GM12878 (cell line): ENCODE measurements at regions not wholly inside any gene's neighbourhood (a gene's known extent, or its start where the extent isn't known, plus 50 kb on each side); places are given as distances from the start of the nearest gene placed in this dataset.

Source experiments
- ATAC-seq: fragments of 200-7000 bp; cut with Tn5 transposase; 3 replicates; pipeline ENCODE4 v1.9.1; 2020; ENCODE audit warnings: mild to moderate bottlenecking, moderate library complexity
- BruUV-seq: library from RNA; stranded (reverse); fragments of 400-500 nt; replicated peaks from 2 replicates; lab custom pipeline; 2021; lab: Mats Ljungman, UMichigan
- CTCF ChIA-PET: fragments of 300-600 bp; sonication (Branson Sonifier 250); formaldehyde crosslinking; extraction: SDS; loops from one replicate; lab custom pipeline; 2021; ENCODE audit warnings: inconsistent platforms; lab: Yijun Ruan, JAX
- POLR2A ChIA-PET: fragments of 350-600 bp; formaldehyde crosslinking; extraction: SDS; loops from one replicate; lab custom pipeline; 2021; ENCODE audit warnings: inconsistent platforms; lab: Charles Lee
- RAD21 ChIA-PET: fragments of 300-600 bp; sonication (Branson Sonifier 250); formaldehyde crosslinking; loops from one replicate; lab custom pipeline; 2023; ENCODE audit warnings: antibody characterized with exemption; ENCODE audit not compliant: unreplicated experiment; lab: Charles Lee
- SMC1A ChIA-PET: fragments of 300-600 bp; sonication (Branson Sonifier 250); formaldehyde crosslinking; loops from one replicate; lab custom pipeline; 2023; ENCODE audit not compliant: unreplicated experiment, uncharacterized antibody; lab: Charles Lee
- DNase-seq: peaks from one replicate; pipeline ENCODE4 v3.0.0-alpha.2; 2011; ENCODE audit warnings: low read depth, low spot score
- FAIRE-seq: peaks from 3 replicates; lab custom pipeline; 2011; peaks lifted over from hg19 to GRCh38; lab: Jason Lieb, UNC
- H2AFZ ChIP-seq: 2 replicates; pipeline ENCODE4 v1.6.0; 2011; ENCODE audit warnings: low read depth, low read length, control low read depth; ENCODE audit not compliant: control insufficient read depth
- H3K27ac ChIP-seq: 2 replicates; pipeline ENCODE4 v1.5.1; 2011; ENCODE audit warnings: control low read depth; ENCODE audit not compliant: control insufficient read depth, insufficient read depth
- H3K27me3 ChIP-seq, 2 experiments: replicated peaks in 1 of 2; 2 replicates each; pipeline versions ENCODE4 v1.6.0 to v1.6.1; 2011; ENCODE audit warnings: low read length in 1 of 2; ENCODE audit not compliant: control insufficient read depth in 2 of 2, insufficient read depth in 2 of 2
- H3K36me3 ChIP-seq, 2 experiments: 2 replicates each; pipeline ENCODE4 v1.5.1; 2011; ENCODE audit warnings: low read length in 1 of 2; ENCODE audit not compliant: control insufficient read depth in 2 of 2, insufficient read depth in 2 of 2
- H3K4me1 ChIP-seq: 2 replicates; pipeline ENCODE4 v1.6.1; 2011; ENCODE audit warnings: mild to moderate bottlenecking, low read length, moderate library complexity, mixed read lengths; ENCODE audit not compliant: control insufficient read depth, insufficient read depth
- H3K4me2 ChIP-seq: 2 replicates; pipeline ENCODE4 v1.6.0; 2011; ENCODE audit warnings: control low read depth; ENCODE audit not compliant: control insufficient read depth, insufficient read depth
- H3K4me3 ChIP-seq: fragments of 200-600 bp; sonication (generic); 2 replicates; pipeline ENCODE4 v1.5.1; 2016
- H3K79me2 ChIP-seq: 2 replicates; pipeline ENCODE4 v1.6.0; 2011; ENCODE audit warnings: low read length; ENCODE audit not compliant: control insufficient read depth, insufficient read depth
- H3K9ac ChIP-seq: 2 replicates; pipeline ENCODE4 v1.8.0; 2011; ENCODE audit warnings: low read length, control low read depth, mixed read lengths; ENCODE audit not compliant: control insufficient read depth, insufficient read depth
- H3K9me3 ChIP-seq: replicated peaks from 3 replicates; pipeline ENCODE4 v1.5.1; 2011; ENCODE audit warnings: mild to moderate bottlenecking, low read length; ENCODE audit not compliant: control insufficient read depth, insufficient read depth
- H4K20me1 ChIP-seq: 2 replicates; pipeline ENCODE4 v1.6.0; 2011; ENCODE audit not compliant: control insufficient read depth, insufficient read depth
- CREM ChIP-seq: IDR thresholded peaks from 2 replicates; pipeline ENCODE4 v1.6.1; 2014; ENCODE audit warnings: antibody characterized with exemption, low read depth
- CUX1 ChIP-seq: IDR thresholded peaks from 2 replicates; pipeline ENCODE4 v1.6.1; 2012; ENCODE audit warnings: improper control_type of control experiment, low read depth, low read length; ENCODE audit not compliant: insufficient replicate concordance
- GATAD2B ChIP-seq: fragments of 450-650 bp; conservative IDR thresholded peaks from 2 replicates; pipeline ENCODE4 v1.6.1; 2017; ENCODE audit warnings: low read depth, mild to moderate bottlenecking, moderate library complexity
- KAT2A ChIP-seq: conservative IDR thresholded peaks from 2 replicates; pipeline ENCODE4 v1.6.1; 2011; ENCODE audit warnings: low read depth, low read length; ENCODE audit not compliant: control insufficient read depth
- KDM1A ChIP-seq: fragments of 200-600 bp; sonication (generic); IDR thresholded peaks from 2 replicates; pipeline ENCODE4 v1.6.1; 2016; ENCODE audit warnings: borderline replicate concordance
- NRF1 ChIP-seq: conservative IDR thresholded peaks from 2 replicates; pipeline ENCODE4 v1.6.1; 2011; ENCODE audit warnings: mild to moderate bottlenecking, low read depth, low read length, improper control_type of control experiment
- PBX3 ChIP-seq: IDR thresholded peaks from 2 replicates; pipeline ENCODE4 v1.6.1; 2011; ENCODE audit warnings: mild to moderate bottlenecking, low read depth, low read length, moderate library complexity; ENCODE audit not compliant: insufficient replicate concordance
- RELB ChIP-seq: fragments of 450-650 bp; IDR thresholded peaks from 2 replicates; pipeline ENCODE4 v1.6.1; 2017; ENCODE audit warnings: low read depth, mild to moderate bottlenecking, moderate library complexity
- RFX5 ChIP-seq: IDR thresholded peaks from 2 replicates; pipeline ENCODE4 v1.6.1; 2011; ENCODE audit warnings: low read depth, low read length, improper control_type of control experiment
- SRF ChIP-seq, 2 experiments: IDR thresholded peaks; 2 replicates each; pipeline ENCODE4 v1.6.1; 2011; ENCODE audit warnings: low read depth in 2 of 2, low read length in 2 of 2, mild to moderate bottlenecking in 1 of 2, moderate library complexity in 1 of 2
- TCF12 ChIP-seq: IDR thresholded peaks from 2 replicates; pipeline ENCODE4 v1.6.1; 2011; ENCODE audit warnings: low read depth, mild to moderate bottlenecking, low read length
- ZNF217 ChIP-seq: fragments of 450-650 bp; IDR thresholded peaks from 2 replicates; pipeline ENCODE4 v1.6.1; 2017; ENCODE audit warnings: antibody characterized with exemption, mild to moderate bottlenecking
- ZNF687 ChIP-seq: fragments of 450-650 bp; IDR thresholded peaks from 2 replicates; pipeline ENCODE4 v1.6.1; 2017; ENCODE audit warnings: mild to moderate bottlenecking, moderate library complexity
- ZSCAN29 ChIP-seq: fragments of 450-650 bp; IDR thresholded peaks from 2 replicates; pipeline ENCODE4 v1.6.1; 2017; ENCODE audit warnings: mild to moderate bottlenecking, moderate library complexity
- WGBS: methylation state at CpG from one replicate; pipeline ENCODE4 v1.1.6; 2016; ENCODE audit warnings: low lambda C conversion rate; ENCODE audit not compliant: insufficient replicate concordance, insufficient coverage; ENCODE audit errors: missing lambda C conversion rate; 5-methylcytosine and 5-hydroxymethylcytosine counted together
- in situ Hi-C: fragments of 300-500 bp; cut with MboI; formaldehyde crosslinking; loops from 9 replicates; pipeline ENCODE4 v1.14.3; 2018; ENCODE audit warnings: mixed read lengths
- intact Hi-C: fragments of 100-400 bp; cut with micrococcal nuclease; formaldehyde crosslinking; loops from one replicate; pipeline ENCODE4 v1.14.2; 2022; ENCODE audit not compliant: unreplicated experiment

GRCh38 chr18:78129260-78129659 lies 850.4 kb upstream of the SALL3 start:
- Histone ChIP-seq H3K79me2 (no peaks in the 10 kb centered on the region), H4K20me1 (no peaks in the 10 kb centered on the region), H3K9me3 (peaks cover 2% of the 10 kb centered on the region; the same call in 1 of the 3 replicates), H3K4me2 (no peak overlapping the region), H3K4me3 (no peak overlapping the region), H3K27me3 (no peaks in the 10 kb centered on the region), H3K4me1 (no peaks in the 10 kb centered on the region), H3K36me3 (no peaks in the 10 kb centered on the region), H3K27ac (no peak overlapping the region), H2AFZ (no peak overlapping the region), H3K9ac (no peak overlapping the region)
- intact Hi-C loops (no loop called here), in situ Hi-C loops (no loop called here)
- DNase-seq, result no peak
- POLR2A ChIA-PET, result no interaction called here
- WGBS, result 25% methylated on average over 8 of the region's 8 CpGs
- no peak for ATAC-seq
- RAD21 ChIA-PET, result no interaction called here
- CTCF ChIA-PET, result no interaction called here
- BruUV-seq, result no TSS peak
- no peak for FAIRE-seq
- SMC1A ChIA-PET, result no interaction called here
- no peak for TF ChIP-seq CREM
- no peak for TF ChIP-seq CUX1
- no peak for TF ChIP-seq NRF1
- no peak for TF ChIP-seq ZNF217
- TF ChIP-seq KDM1A, result no peak
- no peak for TF ChIP-seq ZNF687
- TF ChIP-seq RELB, result no peak
- TF ChIP-seq KAT2A, result no peak
- TF ChIP-seq RFX5, result no peak
- no peak for TF ChIP-seq GATAD2B
- TF ChIP-seq SRF (IDR thresholded peaks at IDR 0.05; ENCODE audit: low read depth in 2 of 2, low read length in 2 of 2), result no peak
- no peak for TF ChIP-seq PBX3
- no peak for TF ChIP-seq ZSCAN29
- no peak for TF ChIP-seq TCF12
